Muscle of leg (tissue), 3 donors: ENCODE measurements at regions not wholly inside any gene's neighbourhood (a gene's known extent, or its start where the extent isn't known, plus 50 kb on each side); places are given as distances from the start of the nearest gene placed in this dataset.
A peak's percentile ranks its signal among the peaks of the same experiment; 100 is the strongest.

Source experiments
- DNase-seq: peaks from one replicate; pipeline ENCODE4 v3.0.0; 2013
- H3K27ac ChIP-seq: one replicate; pipeline ENCODE4 v1.5.1; 2013; ENCODE audit warnings: mild to moderate bottlenecking, low read length, control low read depth
- H3K27me3 ChIP-seq: one replicate; pipeline ENCODE4 v1.6.1; 2013; ENCODE audit warnings: low read length; ENCODE audit not compliant: control insufficient read depth, insufficient read depth
- H3K36me3 ChIP-seq: one replicate; pipeline ENCODE4 v1.6.1; 2013; ENCODE audit warnings: low read length; ENCODE audit not compliant: control insufficient read depth, insufficient read depth
- H3K4me1 ChIP-seq: one replicate; pipeline ENCODE4 v1.6.1; 2013; ENCODE audit warnings: low read length; ENCODE audit not compliant: control insufficient read depth, insufficient read depth
- H3K4me3 ChIP-seq: one replicate; pipeline ENCODE4 v1.5.1; 2013; ENCODE audit warnings: low read length, control low read depth
- H3K9me3 ChIP-seq: replicated peaks from 2 replicates; pipeline ENCODE4 v1.6.1; 2013; ENCODE audit warnings: low read depth, low read length; ENCODE audit not compliant: control insufficient read depth
- WGBS: methylation state at CpG from one replicate; pipeline ENCODE4 v1.1.5; 2013; ENCODE audit warnings: missing lambda C conversion rate; ENCODE audit not compliant: insufficient coverage; 5-methylcytosine and 5-hydroxymethylcytosine counted together

DNA sequence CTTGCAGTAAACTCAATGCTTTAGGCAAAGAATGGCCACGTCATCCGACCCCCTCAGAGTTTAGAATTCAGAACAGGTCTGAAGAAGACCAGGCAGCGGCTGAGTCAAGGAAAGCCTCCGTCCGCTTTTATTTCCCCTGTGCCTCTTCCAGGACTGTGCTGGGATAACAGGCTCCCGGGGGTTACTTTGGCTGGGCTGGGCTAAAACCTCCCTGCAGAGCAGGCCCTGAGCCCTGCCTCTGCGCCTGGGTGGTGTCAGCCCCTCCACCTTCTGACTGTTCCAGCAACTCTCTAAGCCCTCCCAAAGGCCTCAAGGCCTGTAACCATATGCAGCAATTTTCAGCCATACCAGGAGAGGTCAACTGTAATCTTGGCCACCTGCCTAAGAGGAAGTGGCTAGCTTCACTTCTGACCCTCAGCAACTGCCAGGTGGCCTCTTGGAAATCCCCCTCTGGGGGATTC lies 166.5 kb downstream of the RPIA start:
- Histone ChIP-seq H3K4me3 (no peak overlapping the region), H3K36me3 (no peaks in the 10 kb centered on the region), H3K27me3 (peaks cover 2% of the 10 kb centered on the region), H3K9me3 (no peaks in the 10 kb centered on the region), H3K4me1 (peaks cover 11% of the 10 kb centered on the region), H3K27ac (peak overlapping the region; percentile 24)
- WGBS = 47% methylated on average over 7 of the region's 7 CpGs
- DNase-seq = peak; percentile 66

DNA sequence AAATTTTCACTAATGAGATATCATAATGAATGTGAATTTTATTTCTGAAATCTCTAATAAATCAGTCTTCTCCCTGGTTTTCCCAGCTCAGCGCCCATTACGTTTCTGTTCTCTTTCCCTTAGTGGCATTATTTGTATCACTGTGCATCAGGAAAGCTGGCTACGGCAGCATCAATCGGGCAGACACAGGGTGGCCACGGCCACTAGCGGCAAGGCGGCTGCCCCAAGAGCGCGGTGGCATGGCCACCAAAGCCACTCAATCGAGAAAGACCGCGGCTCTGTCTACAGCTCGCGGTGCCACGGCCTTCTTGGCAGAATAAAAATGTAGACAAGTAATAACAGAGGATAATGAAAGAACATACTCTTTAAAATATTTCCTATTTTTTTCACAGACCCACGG lies 168.0 kb downstream of the RPIA start:
- DNase-seq = no peak
- H3K36me3 ChIP-seq = no peaks in the 10 kb centered on the region
- H3K4me3 ChIP-seq = no peak overlapping the region
- no peaks in the 10 kb centered on the region for H3K9me3 ChIP-seq
- no peak overlapping the region for H3K27ac ChIP-seq
- peaks cover 2% of the 10 kb centered on the region for H3K27me3 ChIP-seq
- 84% methylated on average over 7 of the region's 16 CpGs for WGBS
- H3K4me1 ChIP-seq = peaks cover 11% of the 10 kb centered on the region

DNA sequence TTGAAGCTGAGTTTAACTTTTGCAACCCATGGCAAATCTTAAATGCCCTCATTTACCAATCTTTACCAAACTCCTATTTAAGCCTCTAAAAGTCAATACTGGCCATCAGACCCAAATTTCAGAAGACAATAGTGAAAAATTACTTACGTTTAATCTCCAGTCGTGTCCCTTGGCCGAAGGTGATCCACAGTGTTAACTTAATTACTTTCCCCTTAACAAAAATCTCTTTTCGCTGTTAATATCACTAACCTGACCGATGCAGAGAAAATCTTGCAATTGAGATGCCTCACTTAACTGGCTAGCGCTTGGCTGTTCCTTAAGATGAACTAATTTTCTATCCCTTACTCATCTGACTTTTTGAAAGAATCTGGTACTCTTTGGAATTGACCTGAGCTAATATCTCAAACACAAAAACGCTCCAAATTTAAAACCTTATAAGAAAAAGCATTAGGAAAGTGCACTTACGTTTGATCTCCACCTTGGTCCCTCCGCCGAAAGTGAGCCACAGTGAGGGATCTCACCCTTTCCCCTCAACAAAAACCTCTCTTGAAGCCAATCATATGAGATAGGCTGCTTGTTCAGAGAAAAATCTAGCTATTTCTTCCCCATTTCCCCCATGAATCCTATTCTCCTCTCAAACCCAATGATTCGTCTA lies 169.1 kb downstream of the RPIA start:
- no peak for DNase-seq
- H3K9me3 ChIP-seq = no peaks in the 10 kb centered on the region
- no peak overlapping the region for H3K27ac ChIP-seq
- no peak overlapping the region for H3K4me3 ChIP-seq
- 95% methylated on average over 10 of the region's 11 CpGs for WGBS
- no peaks in the 10 kb centered on the region for H3K36me3 ChIP-seq
- peaks cover 2% of the 10 kb centered on the region for H3K27me3 ChIP-seq
- peaks cover 11% of the 10 kb centered on the region for H3K4me1 ChIP-seq

DNA sequence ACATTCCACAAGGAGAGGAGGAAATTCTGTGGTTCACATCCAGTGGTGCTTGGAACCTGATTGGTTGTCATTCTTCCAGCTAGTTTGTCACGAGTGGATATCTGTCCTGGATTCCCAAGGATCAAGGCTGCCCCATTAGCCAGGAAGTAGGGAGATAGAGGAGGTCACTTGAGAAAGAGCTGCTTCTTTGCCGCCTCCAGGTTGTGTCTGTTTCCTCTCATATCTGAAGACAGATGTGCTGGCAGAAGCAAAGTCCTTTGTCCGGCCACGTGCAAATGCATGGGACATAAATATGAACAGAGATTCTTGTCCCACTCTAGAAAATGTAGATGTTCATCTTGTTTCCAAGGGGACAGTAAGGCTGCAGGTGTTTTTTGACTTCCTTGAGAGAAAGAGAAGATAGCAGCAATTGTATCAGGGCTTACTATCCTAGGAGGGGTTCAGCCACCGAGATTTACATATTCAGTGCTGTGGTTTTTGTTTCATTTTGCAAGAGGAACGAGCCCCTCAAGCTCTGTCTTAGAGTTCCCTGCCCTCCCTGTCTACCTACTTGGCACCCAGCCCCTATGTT lies 174.4 kb downstream of the RPIA start:
- Histone ChIP-seq H3K27me3 (no peaks in the 10 kb centered on the region), H3K9me3 (no peaks in the 10 kb centered on the region), H3K36me3 (no peaks in the 10 kb centered on the region), H3K4me3 (no peak overlapping the region), H3K27ac (no peak overlapping the region), H3K4me1 (no peaks in the 10 kb centered on the region)
- no peak for DNase-seq
- 10% methylated on average over 1 of the region's 6 CpGs for WGBS

DNA sequence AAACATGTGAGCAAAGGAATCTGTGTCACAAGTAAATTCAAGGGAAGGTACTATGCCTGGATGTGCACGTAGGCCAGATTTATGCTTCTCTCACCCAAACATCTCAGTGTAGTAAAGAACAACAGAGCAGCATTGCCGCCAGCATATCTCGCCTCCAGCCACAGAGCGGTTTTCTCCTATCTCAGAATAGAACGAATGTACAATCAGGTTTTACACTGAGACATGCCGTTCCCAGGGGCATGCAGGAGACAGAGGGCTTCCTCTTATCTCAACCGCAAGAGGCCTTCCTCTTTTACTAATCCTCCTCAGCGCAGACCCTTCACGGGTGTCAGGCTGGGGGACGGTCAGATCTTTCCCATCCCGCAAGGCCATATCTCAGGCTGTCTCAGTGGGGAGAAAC lies 175.3 kb downstream of the RPIA start:
- WGBS = 64% methylated on average over 10 of the region's 11 CpGs
- Histone ChIP-seq H3K9me3 (no peaks in the 10 kb centered on the region), H3K27ac (no peak overlapping the region), H3K36me3 (no peaks in the 10 kb centered on the region), H3K4me1 (no peaks in the 10 kb centered on the region), H3K4me3 (no peak overlapping the region), H3K27me3 (no peaks in the 10 kb centered on the region)
- DNase-seq = no peak

DNA sequence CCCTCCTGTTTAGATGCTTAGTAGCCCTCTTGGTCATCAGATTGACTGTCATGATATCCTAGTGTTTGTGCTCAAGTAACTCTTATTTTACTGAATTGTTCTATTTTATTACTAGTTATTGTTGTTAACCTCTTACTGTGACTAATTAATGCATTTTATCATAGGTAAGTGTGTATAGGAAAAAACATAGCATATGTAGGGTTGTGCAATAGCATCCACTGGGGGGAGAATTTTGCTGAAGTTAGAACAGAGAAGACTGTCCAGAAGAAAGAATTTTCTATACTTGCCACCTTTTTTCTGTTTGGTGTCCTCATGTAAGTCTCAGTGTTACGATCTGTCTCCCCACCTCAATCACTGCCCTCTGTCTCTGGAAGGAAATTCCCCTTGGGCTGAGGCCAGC lies 177.4 kb downstream of the RPIA start:
- no peak for DNase-seq
- Histone ChIP-seq H3K27ac (no peak overlapping the region), H3K9me3 (no peaks in the 10 kb centered on the region), H3K4me3 (no peak overlapping the region), H3K36me3 (no peaks in the 10 kb centered on the region), H3K4me1 (no peaks in the 10 kb centered on the region), H3K27me3 (no peaks in the 10 kb centered on the region)
- 40% methylated on average over 1 of the region's 1 CpG for WGBS

DNA sequence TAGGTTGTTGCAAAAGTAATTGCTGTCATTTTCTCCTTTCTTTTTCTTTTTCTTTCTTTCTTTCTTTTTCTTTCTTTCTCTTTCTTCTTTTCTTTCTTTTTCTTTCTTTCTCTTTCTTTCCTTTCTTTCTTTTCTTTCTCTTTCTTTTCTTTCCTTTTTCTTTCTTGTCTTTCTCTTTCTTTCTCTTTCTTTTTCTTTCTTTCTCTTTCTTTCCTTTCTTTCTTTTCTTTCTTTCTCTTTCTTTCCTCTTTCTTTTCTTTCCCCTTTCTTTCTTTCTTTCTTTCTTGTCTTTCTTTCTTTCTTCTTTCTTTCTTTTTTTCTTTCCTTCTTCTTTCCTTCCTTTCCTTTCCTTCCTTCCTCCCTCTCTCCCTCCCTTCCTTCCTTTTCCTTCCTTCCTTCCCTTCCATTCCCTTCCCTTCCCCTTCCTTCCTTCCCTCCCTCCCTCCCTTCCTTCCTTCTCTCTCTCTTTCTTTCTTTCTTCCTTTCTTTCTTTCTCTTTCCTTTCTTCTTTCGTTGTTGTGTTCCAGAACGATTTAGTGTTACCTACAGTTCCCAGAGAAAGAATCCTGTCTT lies 178.9 kb downstream of the RPIA start:
- Histone ChIP-seq H3K27ac (no peak overlapping the region), H3K4me1 (no peaks in the 10 kb centered on the region), H3K4me3 (no peak overlapping the region), H3K9me3 (no peaks in the 10 kb centered on the region), H3K27me3 (no peaks in the 10 kb centered on the region), H3K36me3 (no peaks in the 10 kb centered on the region)
- DNase-seq = no peak
- WGBS = no CpG with 5 or more reads among the region's 2 CpGs

DNA sequence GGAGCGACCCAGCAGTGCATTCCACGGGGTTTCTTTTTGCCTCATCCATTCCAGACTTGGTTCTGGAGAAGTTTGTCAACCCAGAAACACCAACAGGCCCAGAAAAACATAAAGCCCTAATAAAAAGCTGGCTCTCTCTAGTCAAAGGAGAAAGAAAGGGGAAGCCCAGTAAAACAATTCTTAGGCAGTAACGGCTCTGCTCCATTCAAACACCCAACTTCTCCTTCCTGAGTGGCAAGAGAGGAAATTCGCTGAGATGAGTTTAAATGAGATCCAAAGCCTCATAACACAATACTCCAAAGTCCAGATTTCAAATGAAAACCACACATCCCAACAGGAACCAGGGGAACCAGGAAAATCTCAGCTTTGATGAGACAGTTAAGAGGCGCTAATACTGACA lies 179.9 kb downstream of the RPIA start:
- Histone ChIP-seq H3K27ac (no peak overlapping the region), H3K36me3 (no peaks in the 10 kb centered on the region), H3K9me3 (no peaks in the 10 kb centered on the region), H3K4me3 (no peak overlapping the region), H3K4me1 (no peaks in the 10 kb centered on the region), H3K27me3 (no peaks in the 10 kb centered on the region)
- WGBS = 29% methylated on average over 1 of the region's 5 CpGs
- peak; percentile 14 for DNase-seq

DNA sequence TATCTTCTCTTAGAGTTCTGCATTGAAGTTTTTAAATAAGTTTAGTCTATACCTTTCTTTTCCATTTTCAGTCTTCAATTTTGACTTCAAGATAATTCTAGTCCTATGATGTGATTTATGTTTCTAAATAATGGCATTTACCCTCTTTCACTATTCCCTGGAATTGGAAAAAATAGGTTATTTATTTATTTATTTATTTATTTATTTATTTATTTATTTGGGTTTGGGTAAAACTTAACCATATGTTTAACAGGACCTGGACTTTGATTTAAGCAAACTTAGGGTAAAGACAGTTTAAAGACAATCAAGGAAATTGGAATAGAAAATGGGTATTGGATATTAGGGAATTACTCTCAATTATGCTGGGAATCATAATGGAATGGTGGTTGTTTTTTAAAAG lies 182.1 kb downstream of the RPIA start:
- Histone ChIP-seq H3K27me3 (no peaks in the 10 kb centered on the region), H3K27ac (no peak overlapping the region), H3K4me1 (no peaks in the 10 kb centered on the region), H3K36me3 (no peaks in the 10 kb centered on the region), H3K4me3 (no peak overlapping the region), H3K9me3 (no peaks in the 10 kb centered on the region)
- no peak for DNase-seq

DNA sequence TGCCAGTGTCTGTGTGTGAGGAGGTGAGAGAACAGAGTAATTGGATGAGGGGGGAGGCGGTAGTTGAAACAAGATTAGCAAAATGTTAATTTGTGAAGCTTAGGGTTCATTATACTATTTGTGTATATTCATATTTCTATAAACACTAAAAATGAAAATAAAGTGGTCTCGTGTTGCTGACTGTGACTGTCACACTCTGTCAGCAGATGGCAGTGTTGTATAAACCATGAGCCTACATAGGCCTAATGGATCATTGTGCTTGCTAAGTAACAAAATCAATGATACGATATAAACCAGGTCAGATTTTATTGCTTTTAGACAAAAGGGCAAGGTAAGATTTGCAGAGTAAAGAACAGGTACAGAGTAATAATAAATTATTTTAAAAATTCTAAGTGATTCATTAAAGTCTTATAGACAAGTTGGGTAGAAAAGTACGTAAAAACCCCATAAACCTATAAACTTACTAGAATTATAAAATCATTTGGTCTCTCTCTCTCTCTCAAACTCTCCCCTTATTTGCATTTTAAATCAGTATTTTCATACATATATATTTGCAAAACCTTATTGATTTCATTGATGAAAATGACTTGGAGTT lies 182.7 kb downstream of the RPIA start:
- H3K27me3 ChIP-seq = peaks cover 2% of the 10 kb centered on the region
- no peaks in the 10 kb centered on the region for H3K4me1 ChIP-seq
- no CpG with 5 or more reads among the region's 4 CpGs for WGBS
- no peaks in the 10 kb centered on the region for H3K36me3 ChIP-seq
- DNase-seq = peak; percentile 76
- H3K4me3 ChIP-seq = no peak overlapping the region
- no peak overlapping the region for H3K27ac ChIP-seq
- no peaks in the 10 kb centered on the region for H3K9me3 ChIP-seq
